HepG2 (cell line): ENCODE measurements at regions not wholly inside any gene's neighbourhood (a gene's known extent, or its start where the extent isn't known, plus 50 kb on each side); places are given as distances from the start of the nearest gene placed in this dataset.
"Not testable (repeated sequence)": the region's sequence is repeated elsewhere in the genome, so short reads cannot be mapped to it uniquely, and the experiment has no call there.

Source experiments
- ATAC-seq: fragments of 200-7000 bp; cut with Tn5 transposase; 3 replicates; pipeline ENCODE4 v1.9.1; 2020; ENCODE audit warnings: mild to moderate bottlenecking, moderate library complexity
- BruUV-seq: library from RNA; stranded (reverse); fragments of 400-500 nt; replicated peaks from 2 replicates; lab custom pipeline; 2021; lab: Mats Ljungman, UMichigan
- CTCF ChIA-PET: fragments of 300-600 bp; formaldehyde crosslinking; extraction: SDS; loops from one replicate; lab custom pipeline; 2021; ENCODE audit warnings: low total read pairs, inconsistent platforms, low intra/inter-chr PET ratio; lab: Yijun Ruan, JAX
- POLR2A ChIA-PET: fragments of 350-600 bp; sonication (Branson Sonifier 250); formaldehyde crosslinking; loops from one replicate; lab custom pipeline; 2020; ENCODE audit warnings: antibody characterized with exemption, inconsistent platforms; lab: Yijun Ruan, JAX
- DNase-seq: peaks from one replicate; pipeline ENCODE4 v3.0.0-alpha.2; 2015; ENCODE audit warnings: low spot score
- FAIRE-seq: peaks from 3 replicates; lab custom pipeline; 2011; peaks lifted over from hg19 to GRCh38; lab: Jason Lieb, UNC
- H2AFZ ChIP-seq: one replicate; pipeline ENCODE4 v1.6.1; 2011; ENCODE audit warnings: low read length, inconsistent platforms
- H3K27ac ChIP-seq: fragments of 300-600 bp; 3 replicates; pipeline ENCODE4 v1.8.0; 2011; ENCODE audit warnings: mixed run types, mild to moderate bottlenecking, mixed read lengths, low read length, inconsistent platforms; ENCODE audit not compliant: insufficient read depth; ENCODE audit errors: extremely low read length
- H3K27me3 ChIP-seq, 2 experiments: fragments of 200-600 bp in 1 of 2; 2 replicates in 1 of 2; 3 replicates in 1 of 2; pipeline versions ENCODE4 v1.6.0 to v1.8.0; 2011; ENCODE audit warnings: low read length in 2 of 2, mild to moderate bottlenecking in 2 of 2, moderate library complexity in 2 of 2, inconsistent platforms in 1 of 2; ENCODE audit not compliant: insufficient read depth in 2 of 2, control insufficient read depth in 1 of 2
- H3K36me3 ChIP-seq, 2 experiments: fragments of 200-600 bp in 1 of 2; replicated peaks in 1 of 2; 2 replicates in 1 of 2; 3 replicates in 1 of 2; pipeline versions ENCODE4 v1.5.1 to v1.8.0; 2011; ENCODE audit warnings: low read length in 2 of 2, inconsistent platforms in 1 of 2; ENCODE audit not compliant: insufficient read depth in 2 of 2, control insufficient read depth in 1 of 2
- H3K4me1 ChIP-seq: 2 replicates; pipeline ENCODE4 v1.5.1; 2012; ENCODE audit warnings: low read length, inconsistent platforms; ENCODE audit not compliant: insufficient read depth
- H3K4me2 ChIP-seq: 2 replicates; pipeline ENCODE4 v1.6.0; 2011; ENCODE audit warnings: low read depth, low read length, inconsistent platforms
- H3K4me3 ChIP-seq, 3 experiments: fragments of 200-600 bp in 1 of 3; sonication (generic), shearing (Covaris generic) in 1 of 3; replicated peaks in 1 of 3; 2 replicates each; pipeline ENCODE4 v1.5.1; 2011 to 2016; ENCODE audit warnings: low read length in 3 of 3, inconsistent platforms in 2 of 3, low read depth in 2 of 3, mild to moderate bottlenecking in 2 of 3, control low read depth in 1 of 3, mixed read lengths in 1 of 3; ENCODE audit not compliant: insufficient read depth in 1 of 3
- H3K79me2 ChIP-seq: one replicate; pipeline ENCODE4 v1.6.1; 2011; ENCODE audit warnings: low read length, inconsistent platforms; ENCODE audit not compliant: insufficient read depth
- H3K9ac ChIP-seq: 2 replicates; pipeline ENCODE4 v1.6.0; 2011; ENCODE audit warnings: mild to moderate bottlenecking, low read depth, low read length, inconsistent platforms; ENCODE audit not compliant: insufficient read depth
- H3K9me3 ChIP-seq: 2 replicates; pipeline ENCODE4 v1.5.1; 2012; ENCODE audit warnings: mild to moderate bottlenecking, low read length
- H4K20me1 ChIP-seq: 2 replicates; pipeline ENCODE4 v1.6.0; 2011; ENCODE audit warnings: inconsistent platforms, mild to moderate bottlenecking, low read length, moderate library complexity; ENCODE audit not compliant: insufficient read depth
- NFRKB ChIP-seq: fragments of 450-650 bp; IDR thresholded peaks from 2 replicates; pipeline ENCODE4 v1.6.1; 2017
- WGBS: methylation state at CpG from one replicate; pipeline ENCODE4 v1.1.6; 2017; ENCODE audit warnings: low lambda C conversion rate; 5-methylcytosine and 5-hydroxymethylcytosine counted together
- in situ Hi-C: cut with HindIII; loops from 2 replicates; pipeline ENCODE4 v1.10.0; 2017; ENCODE audit warnings: low pct_unique_long_range_greater_than_20kb; ENCODE audit not compliant: extremely low pct_ligation_motif_present
- intact Hi-C: fragments of 100-400 bp; cut with micrococcal nuclease; formaldehyde crosslinking; loops from one replicate; pipeline ENCODE4 v1.10.0; 2022; ENCODE audit not compliant: unreplicated experiment
- TF ChIP-seq, protein P1 (sequence below): sonication (generic); formaldehyde crosslinking; IDR thresholded peaks from 2 replicates; pipeline ENCODE4 v1.4.0; 2020; ENCODE audit warnings: missing genetic modification reagents, borderline replicate concordance

DNA sequence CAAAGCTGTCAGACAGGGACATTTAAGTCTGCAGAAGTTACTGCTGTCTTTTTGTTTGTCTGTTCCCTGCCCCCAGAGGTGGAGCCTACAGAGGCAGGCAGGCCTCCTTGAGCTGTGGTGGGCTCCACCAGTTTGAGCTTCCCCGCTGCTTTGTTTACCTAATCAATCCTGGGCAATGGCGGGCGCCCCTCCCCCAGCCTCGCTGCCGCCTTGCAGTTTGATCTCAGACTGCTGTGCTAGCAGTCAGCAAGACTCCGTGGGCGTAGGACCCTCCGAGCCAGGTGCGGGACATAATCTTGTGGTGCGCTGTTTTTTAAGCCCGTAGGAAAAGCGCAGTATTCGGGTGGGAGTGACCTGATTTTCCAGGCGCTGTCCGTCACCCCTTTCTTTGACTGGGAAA, 466.8 kb downstream of the BCKDHB start:
- BruUV-seq, in situ Hi-C loops, ATAC-seq, intact Hi-C loops, H3K27ac ChIP-seq, H3K4me2 ChIP-seq, CTCF ChIA-PET, H3K4me3 ChIP-seq, DNase-seq, H3K4me1 ChIP-seq, H3K27me3 ChIP-seq, POLR2A ChIA-PET, H3K9ac ChIP-seq, H2AFZ ChIP-seq, H3K36me3 ChIP-seq, H3K79me2 ChIP-seq, H4K20me1 ChIP-seq, H3K9me3 ChIP-seq: not testable (repeated sequence)
- WGBS, result 20% methylated on average over 3 of the region's 15 CpGs
- TF ChIP-seq, protein P1, sequence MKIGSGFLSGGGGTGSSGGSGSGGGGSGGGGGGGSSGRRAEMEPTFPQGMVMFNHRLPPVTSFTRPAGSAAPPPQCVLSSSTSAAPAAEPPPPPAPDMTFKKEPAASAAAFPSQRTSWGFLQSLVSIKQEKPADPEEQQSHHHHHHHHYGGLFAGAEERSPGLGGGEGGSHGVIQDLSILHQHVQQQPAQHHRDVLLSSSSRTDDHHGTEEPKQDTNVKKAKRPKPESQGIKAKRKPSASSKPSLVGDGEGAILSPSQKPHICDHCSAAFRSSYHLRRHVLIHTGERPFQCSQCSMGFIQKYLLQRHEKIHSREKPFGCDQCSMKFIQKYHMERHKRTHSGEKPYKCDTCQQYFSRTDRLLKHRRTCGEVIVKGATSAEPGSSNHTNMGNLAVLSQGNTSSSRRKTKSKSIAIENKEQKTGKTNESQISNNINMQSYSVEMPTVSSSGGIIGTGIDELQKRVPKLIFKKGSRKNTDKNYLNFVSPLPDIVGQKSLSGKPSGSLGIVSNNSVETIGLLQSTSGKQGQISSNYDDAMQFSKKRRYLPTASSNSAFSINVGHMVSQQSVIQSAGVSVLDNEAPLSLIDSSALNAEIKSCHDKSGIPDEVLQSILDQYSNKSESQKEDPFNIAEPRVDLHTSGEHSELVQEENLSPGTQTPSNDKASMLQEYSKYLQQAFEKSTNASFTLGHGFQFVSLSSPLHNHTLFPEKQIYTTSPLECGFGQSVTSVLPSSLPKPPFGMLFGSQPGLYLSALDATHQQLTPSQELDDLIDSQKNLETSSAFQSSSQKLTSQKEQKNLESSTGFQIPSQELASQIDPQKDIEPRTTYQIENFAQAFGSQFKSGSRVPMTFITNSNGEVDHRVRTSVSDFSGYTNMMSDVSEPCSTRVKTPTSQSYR, result peak; percentile 50; the same call in 1 of the 2 replicates
- TF ChIP-seq, all 625 proteins: peak for 1; not testable (repeated sequence) for 624
- FAIRE-seq, result not testable (repeated sequence)

DNA sequence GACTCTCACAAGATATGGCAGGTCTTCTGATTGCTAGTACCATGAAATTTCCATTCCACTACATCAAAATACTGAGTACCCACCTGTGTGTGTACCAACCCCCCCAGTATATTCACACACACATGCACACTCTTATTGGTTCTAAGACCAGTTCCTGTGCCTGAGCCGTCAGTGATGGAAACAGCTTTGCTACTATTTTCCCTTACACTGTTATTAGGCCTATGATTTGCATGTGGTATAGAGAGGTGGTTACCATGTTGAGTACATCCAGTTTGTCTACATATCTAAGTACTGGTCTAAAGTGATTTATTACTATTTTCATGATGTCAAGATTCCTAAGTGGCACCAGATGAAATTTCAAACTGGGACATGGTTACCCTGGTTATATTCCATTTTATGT, 459.9 kb downstream of the BCKDHB start:
- Histone ChIP-seq H3K79me2 (no peaks in the 10 kb centered on the region), H3K27me3 (no peaks in the 10 kb centered on the region), H3K9ac (no peak overlapping the region), H3K27ac (no peak overlapping the region), H3K4me2 (no peak overlapping the region), H4K20me1 (no peaks in the 10 kb centered on the region), H3K9me3 (no peaks in the 10 kb centered on the region), H2AFZ (no peak overlapping the region), H3K36me3 (no peaks in the 10 kb centered on the region), H3K4me3 (no peak overlapping the region), H3K4me1 (no peaks in the 10 kb centered on the region)
- intact Hi-C loops (no loop called here), in situ Hi-C loops (no loop called here)
- no peak for TF ChIP-seq NFRKB
- DNase-seq (no peak), FAIRE-seq (no peak), ATAC-seq (no peak)
- ChIA-PET CTCF (no interaction called here), POLR2A (no interaction called here)
- WGBS, result 13% methylated on average over 1 of the region's 1 CpG
- BruUV-seq, result no TSS peak
